A172 (cell line): ENCODE measurements at regions not wholly inside any gene's neighbourhood (a gene's known extent, or its start where the extent isn't known, plus 50 kb on each side); places are given as distances from the start of the nearest gene placed in this dataset.
"Not testable (repeated sequence)": the region's sequence is repeated elsewhere in the genome, so short reads cannot be mapped to it uniquely, and the experiment has no call there.

Experiments used
- DNase-seq: peaks from one replicate; pipeline ENCODE4 v3.0.0-alpha.2; 2015; ENCODE audit warnings: low spot score

GRCh38 chr6:27742833-27743573 is 169.2 kb downstream of the OR2B2 start:
- no peak for DNase-seq

GRCh38 chr6:27739902-27740301 is 172.3 kb downstream of the OR2B2 start:
- not testable (repeated sequence) for DNase-seq

GRCh38 chr6:27736686-27737085 is 175.5 kb downstream of the OR2B2 start:
- no peak for DNase-seq

- DNase-seq, result no peak
Observed at GRCh38 chr6:27728442-27728841, 183.8 kb downstream of the OR2B2 start.

- DNase-seq, result peak; percentile 48
Observed at GRCh38 chr6:27726619-27727023, 185.6 kb downstream of the OR2B2 start.

- DNase-seq, result no peak
Observed at GRCh38 chr6:27720607-27721580, 191.3 kb downstream of the OR2B2 start.

- DNase-seq, result peak; percentile 74
Observed at GRCh38 chr6:27719039-27719438, 193.2 kb downstream of the OR2B2 start.

- no peak for DNase-seq
Observed at GRCh38 chr6:27706431-27706830, 205.8 kb downstream of the OR2B2 start.

GRCh38 chr6:27700337-27700736 is 211.9 kb downstream of the OR2B2 start:
- DNase-seq, result no peak

- DNase-seq, result no peak
Observed at GRCh38 chr6:27694547-27694874, 217.7 kb downstream of the OR2B2 start.

- DNase-seq, result no peak
Observed at GRCh38 chr6:27693766-27694546, 218.2 kb downstream of the OR2B2 start.

- DNase-seq, result not testable (repeated sequence)
Observed at GRCh38 chr6:27692133-27692532, 219.2 kb upstream of the ZNF184 start.

GRCh38 chr6:27688014-27688586 is 215.2 kb upstream of the ZNF184 start:
- DNase-seq, result peak; percentile 94

GRCh38 chr6:27687154-27688013 is 214.5 kb upstream of the ZNF184 start:
- DNase-seq, result peak; percentile 77

GRCh38 chr6:27685279-27685678 is 212.4 kb upstream of the ZNF184 start:
- DNase-seq, result no peak

- peak; percentile 95 for DNase-seq
Observed at GRCh38 chr6:27684264-27685211, 211.6 kb upstream of the ZNF184 start.

GRCh38 chr6:27679964-27680694 is 207.2 kb upstream of the ZNF184 start:
- no peak for DNase-seq

GRCh38 chr6:27679308-27679963 is 206.5 kb upstream of the ZNF184 start:
- DNase-seq, result no peak
